GM19438 (cell line): ENCODE measurements at regions not wholly inside any gene's neighbourhood (a gene's known extent, or its start where the extent isn't known, plus 50 kb on each side); places are given as distances from the start of the nearest gene placed in this dataset.

Source experiments
- ATAC-seq: cut with Tn5 transposase; IDR thresholded peaks from one replicate; pipeline ENCODE4 v1.9.1; 2021; ENCODE audit warnings: low read depth; ENCODE audit not compliant: unreplicated experiment

- no peak for ATAC-seq
These were observed 596.0 kb upstream of the MGMT start for GRCh38 chr10:128870830-128871597.

GRCh38 chr10:128871671-128872231 is 595.3 kb upstream of the MGMT start:
- no peak for ATAC-seq

DNA sequence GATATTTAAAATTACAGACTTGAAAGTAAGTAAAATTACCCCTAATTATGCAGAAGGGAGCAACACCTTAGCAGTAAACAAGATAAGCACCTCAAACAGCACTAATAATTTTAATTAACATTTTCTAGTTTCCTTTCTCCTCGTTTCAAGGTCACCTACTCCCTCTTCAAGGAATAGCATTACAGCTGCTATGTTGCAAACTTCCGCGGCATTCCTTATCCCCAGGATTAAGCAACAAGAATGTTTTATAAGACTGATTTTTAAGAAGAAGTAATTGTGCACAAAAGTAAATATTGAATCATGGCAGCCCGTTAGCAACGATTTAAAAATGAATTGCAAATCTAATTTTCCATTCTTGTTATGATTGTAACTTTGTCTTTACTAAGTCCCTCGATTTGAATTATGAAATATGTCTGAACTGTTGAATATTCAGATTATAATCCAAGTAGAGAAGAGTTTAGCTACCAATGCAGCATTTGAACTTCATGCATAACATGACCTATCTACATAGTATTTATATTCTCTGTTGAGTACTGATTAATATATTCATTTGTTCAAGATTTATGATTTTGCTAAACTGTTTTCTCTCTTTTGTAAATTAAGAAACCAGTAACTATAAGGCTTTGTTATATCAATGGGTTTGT is 593.5 kb upstream of the MGMT start:
- no peak for ATAC-seq

GRCh38 chr10:128874331-128874730 is 592.7 kb upstream of the MGMT start:
- no peak for ATAC-seq

DNA sequence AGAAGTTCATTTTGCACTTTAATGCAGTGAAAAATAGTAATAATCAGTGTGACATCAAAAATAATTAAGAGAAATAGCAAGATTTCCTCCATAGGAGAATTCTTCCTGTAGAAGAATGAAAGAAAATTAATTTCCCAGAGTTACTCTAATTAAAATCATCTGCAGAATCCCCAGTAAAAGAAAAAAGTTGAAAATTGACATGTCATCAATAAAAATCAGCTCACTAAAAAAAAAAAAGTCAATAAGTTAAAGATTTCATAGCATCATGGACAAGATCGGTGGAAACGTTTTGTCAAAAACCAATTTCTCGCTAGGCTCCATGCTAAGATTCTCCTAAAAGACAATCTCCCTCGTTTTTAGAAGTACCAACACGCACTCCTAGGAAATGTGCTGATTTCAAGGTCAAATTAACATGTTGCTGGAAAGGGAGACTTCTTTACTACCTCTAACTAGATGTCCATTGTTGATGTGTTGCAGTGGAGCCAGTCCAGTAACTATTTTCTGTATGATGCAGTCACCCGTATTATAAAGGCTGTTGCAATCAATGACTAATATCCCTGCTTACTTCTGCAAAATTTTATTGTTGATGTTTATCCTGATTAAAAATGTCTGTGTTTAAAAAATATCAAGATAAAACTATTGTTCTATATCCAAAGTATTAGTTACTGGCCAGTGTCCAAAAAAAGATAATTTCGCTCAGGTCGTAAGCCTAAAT is 591.9 kb upstream of the MGMT start:
- ATAC-seq: no peak

DNA sequence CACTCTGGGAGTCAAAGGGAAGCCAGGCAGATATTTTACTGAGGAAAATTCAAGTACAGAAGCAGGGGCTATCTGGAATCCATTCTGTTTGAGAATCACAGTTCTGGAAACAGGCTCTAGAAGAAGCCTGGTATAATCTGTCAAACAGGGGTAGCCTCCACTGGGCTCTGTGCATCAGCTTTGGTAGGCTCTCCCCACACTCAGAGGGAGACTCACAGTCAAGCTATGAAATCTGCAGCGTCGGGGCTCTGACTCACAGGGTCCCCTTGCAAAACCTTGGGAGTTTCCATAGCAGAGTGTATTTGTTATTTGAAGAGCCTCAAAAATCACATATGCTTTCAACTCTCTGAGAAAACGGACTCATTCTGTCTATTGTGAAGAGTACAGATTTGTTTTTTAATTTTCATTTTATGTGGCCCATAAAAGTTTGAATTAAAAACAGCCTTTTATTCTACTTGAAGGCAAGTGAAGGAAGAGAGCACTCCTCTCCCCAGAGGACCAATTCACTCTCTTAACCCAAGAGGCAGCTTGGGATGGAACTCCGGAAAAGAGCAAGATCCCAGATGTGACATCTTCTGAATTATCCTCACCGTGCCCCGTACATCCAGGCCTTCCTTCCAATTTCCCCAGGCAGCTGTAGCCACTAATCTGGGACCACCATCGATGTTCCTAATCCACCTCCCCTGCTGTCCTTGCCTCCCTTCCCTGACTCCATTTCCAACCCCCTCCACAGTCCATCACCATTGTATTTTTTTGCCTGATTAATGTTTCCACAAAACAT is 590.9 kb upstream of the MGMT start:
- no peak for ATAC-seq

DNA sequence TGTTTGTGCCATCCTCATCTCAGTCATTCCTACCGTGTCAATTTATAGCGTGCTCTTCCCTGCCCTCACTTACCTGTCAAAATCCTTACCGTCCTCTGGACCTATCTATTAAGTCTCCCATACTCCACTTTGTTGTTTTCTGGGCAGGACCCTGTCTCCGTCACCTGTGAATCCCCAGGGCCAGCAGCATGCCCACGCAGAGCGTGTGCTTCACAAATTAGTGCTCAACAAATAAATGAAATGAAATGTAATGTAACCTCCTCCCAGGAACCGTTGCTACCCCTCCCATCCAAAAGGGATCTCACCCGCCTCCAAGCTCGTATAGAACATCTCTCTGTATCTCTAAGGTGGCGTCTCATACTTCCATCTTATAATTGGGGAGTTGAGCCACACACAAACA is 589.9 kb upstream of the MGMT start:
- no peak for ATAC-seq

DNA sequence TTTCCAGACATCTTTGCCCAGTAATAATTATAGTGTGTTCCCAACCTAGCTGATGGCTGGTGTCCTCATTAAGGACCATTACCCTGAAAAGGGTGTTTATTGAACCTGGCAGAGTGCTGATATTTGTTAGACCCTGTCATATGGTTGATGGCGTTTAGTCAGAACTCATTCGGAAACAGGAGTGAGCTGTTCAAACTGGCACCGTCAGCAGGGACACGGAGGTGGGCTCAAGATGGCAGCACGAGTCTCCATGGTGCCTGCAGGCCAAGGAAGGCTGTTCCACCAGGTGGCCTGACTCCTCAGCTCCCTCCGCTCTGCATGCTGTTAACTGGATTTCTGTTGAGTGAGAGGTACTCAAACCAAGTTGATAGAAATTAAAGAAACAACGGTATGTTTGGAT is 589.1 kb upstream of the MGMT start:
- ATAC-seq: no peak

DNA sequence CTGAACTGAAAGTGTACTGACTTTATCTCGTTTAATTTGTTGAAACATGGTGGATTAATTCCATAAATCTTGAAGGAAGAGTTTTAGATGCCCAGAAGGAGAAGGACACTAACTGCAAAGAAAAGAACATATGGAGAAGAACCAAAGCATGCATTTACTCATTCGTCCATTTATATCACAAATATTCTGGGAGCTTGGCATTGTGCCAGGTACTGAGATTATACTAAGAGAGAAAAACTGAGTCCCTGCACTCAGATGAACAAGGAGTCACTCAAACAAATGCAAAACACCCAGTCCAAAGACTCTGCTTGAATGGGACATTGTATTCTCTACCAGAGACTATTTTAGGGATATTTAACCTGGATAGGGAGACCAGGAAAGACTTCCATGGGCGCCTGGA is 588.0 kb upstream of the MGMT start:
- ATAC-seq: no peak

GRCh38 chr10:128879441-128880140 is 587.5 kb upstream of the MGMT start:
- ATAC-seq: no peak

DNA sequence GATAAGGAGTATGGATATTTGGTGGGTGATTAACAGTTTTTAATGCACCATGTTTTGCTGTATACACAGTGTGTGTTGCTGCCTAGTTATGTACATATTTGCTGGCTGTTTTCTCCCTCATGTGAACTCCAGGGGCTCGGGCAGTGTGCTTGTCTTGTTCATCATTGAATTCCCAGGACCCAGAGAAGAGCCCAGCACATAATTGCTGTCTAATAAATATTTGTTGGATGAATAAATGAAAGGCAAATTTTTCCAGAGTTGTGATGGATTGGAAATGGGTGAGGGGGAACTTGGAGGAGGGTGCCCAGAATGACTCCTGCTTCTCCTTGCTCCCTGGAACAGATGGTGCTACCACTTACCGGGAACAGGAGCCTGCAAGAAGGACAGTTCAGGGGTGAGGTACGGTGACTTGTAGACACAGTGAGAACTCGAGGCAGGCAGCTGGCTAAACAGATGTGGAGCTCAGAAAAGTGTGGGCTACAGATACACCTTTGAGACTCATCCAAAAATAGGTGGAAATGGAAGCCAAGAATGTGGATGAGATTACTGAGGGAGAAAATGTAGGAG is 586.8 kb upstream of the MGMT start:
- no peak for ATAC-seq

- no peak for ATAC-seq
These were observed 586.0 kb upstream of the MGMT start for GRCh38 chr10:128881086-128881485.

- no peak for ATAC-seq
These were observed 583.6 kb upstream of the MGMT start for GRCh38 chr10:128883231-128884032.

- no peak for ATAC-seq
These were observed 583.0 kb upstream of the MGMT start for GRCh38 chr10:128884033-128884425.

DNA sequence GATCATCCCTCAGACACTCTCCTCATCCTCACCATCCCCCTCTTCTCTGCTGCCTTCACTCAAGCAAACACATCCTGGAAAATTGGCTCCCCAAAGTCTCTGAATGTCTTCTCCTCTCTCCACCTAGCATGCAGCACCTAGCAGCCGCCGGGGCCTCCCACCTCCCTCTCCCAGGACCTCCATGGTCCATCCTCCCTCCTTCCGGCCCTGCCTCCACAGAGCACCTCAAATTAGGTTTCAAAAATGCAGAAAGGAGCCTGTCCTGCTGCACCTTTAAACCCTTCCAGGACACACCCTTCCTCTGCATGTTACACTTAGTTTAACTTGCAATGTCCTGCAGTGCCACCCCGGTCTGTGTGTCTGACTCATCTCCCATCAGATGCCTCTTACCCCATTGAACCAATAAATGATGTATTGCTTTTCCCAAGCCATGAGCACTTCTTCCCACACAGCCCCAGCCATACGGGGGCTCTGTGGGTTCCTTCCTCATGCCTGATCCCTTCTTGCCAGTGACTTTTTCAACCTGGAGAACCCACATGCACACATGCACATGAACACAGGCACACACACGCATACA is 582.5 kb upstream of the MGMT start:
- no peak for ATAC-seq

DNA sequence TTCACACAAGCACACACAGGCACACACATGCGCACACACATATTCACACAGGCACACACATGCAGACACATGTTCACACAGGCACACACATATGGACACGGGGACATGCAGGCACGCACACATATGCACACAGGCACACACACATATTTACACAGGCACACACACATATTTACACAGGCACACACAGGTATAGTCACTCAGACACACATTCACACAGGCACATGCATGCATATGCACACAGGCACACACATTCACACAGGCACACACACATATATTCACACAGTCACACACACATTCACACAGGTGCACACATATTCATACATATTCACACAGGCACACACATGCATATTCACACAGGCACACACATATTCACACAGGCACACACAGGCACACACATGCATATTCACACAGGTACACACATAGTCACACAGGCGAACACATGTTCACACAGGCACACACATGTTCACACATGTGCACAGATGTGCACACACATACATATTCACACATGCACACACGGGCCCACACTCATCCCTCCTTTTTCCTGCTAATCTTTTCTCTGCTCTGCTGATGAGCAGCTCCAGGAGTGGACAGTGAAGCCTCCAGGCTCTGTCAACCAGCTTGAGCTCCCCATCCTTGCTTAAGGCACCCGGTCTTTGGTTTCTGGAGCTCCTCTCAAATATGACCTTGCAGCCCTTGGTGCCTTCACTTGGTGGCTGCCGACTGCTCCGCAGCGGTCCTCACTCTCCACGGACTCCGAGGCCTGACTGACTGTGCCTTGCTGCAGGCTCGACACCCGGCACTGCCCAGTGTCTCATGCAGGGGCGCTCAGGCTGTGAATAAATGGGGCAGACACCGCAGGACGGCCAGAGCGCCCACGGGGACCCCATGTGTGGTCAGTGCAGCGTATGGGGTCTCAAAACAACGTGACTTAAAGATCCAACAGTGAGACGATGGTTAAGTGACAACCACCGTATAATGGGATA is 581.2 kb upstream of the MGMT start:
- no peak for ATAC-seq

GRCh38 chr10:128887856-128888255 is 579.2 kb upstream of the MGMT start:
- no peak for ATAC-seq
